ENCODE measurements at regions not wholly inside any gene's neighbourhood (a gene's known extent, or its start where the extent isn't known, plus 50 kb on each side); places are given as distances from the start of the nearest gene placed in this dataset.

GRCh38 chr20:60478533-60478932 lies 520.3 kb downstream of the CDH26 start:
- DNase-seq, result no peak

DNA sequence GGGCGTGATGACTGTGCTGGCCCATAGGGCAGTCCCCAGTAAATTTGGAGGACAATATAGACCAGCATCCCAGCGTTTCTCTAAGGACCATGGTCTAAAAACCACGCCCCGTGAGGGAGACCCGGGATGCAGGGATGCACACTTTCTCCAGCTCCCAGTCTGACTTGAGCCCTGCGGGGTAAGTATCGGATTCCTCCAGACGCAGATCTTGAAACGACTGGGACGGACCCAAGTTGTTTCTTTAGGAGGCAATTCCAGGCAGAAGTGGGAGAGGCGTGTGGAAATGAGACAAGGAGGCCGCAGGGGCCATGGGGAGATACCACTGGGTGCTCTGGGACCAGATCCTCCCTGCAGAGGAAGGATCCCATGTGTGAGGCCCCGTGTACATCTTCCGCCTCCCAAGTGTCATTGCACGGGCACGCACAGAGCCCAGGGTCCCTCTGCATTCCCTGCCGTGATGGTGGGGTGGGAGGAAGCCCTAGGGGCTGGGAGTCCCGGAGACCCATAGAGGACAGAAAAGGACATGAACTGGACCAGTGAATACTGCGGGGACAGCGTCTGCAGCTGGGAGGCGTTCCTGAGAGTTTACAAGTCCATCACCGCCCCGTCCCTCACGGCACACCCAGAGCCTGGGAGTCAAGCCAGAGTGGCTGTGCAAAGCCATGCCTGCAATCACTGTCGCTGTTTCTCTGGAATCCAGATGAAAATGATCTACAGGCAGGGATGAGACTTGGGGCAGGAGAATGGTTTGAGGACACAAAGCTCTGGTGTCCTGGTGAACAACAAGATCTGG lies 522.9 kb downstream of the CDH26 start:
- no peak for DNase-seq

GRCh38 chr20:60481743-60482133 lies 523.5 kb downstream of the CDH26 start:
- DNase-seq, result no peak

DNA sequence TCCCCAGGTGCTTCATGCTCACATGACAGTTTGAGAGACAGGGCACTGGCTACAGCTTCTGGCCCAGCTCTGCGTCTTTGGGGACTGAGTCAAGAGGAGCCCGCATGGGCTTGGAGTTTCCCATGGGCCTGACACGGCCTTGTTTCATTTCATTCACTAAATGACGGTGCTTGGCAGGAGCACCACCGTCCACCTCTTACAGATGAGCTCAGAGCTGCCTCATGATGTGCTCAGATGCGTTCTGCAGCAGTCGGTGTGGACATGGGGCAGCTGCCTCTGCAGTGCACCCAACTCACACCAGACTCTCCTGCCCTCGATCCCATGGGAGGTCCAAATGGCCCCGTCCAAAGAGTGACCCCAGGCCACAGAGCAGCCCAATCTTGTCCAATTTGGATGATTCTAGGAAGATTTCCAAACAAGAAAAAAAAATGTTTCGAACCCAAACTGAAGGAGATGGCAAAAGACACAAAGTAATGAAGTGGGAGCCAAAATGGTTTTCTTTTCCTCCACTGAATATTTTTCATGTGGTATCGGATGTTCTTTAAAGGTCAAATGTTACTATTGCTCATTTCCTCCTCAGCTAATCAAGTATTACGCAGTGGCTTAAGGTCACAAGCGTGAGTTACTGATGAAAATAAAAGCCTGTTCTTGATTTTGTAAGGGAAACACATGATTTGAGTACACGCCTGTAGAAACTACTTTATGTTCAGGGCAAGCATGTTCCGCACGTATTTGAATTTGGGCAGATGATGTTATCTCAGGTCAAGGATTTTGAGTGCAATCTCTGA lies 524.2 kb downstream of the CDH26 start:
- no peak for DNase-seq

DNA sequence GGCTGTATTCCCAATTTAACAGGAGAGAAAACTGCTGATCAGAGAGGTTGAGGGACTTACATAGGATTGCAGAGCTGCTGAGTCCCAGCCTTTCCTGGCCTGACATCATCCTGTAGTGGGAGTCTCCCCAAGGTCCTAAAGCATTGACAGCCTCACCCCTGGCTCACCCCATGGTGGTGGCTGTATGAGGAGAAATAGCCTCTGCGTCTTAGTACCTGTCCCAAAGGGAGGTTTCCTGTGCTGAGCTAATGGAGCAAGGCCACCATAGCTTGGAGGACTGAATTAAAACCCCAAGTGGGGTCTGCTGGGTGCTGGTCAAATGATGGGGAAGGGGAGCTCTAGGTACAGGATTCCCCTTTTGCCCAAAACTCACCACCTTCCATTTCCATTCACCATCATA lies 525.1 kb downstream of the CDH26 start:
- no peak for DNase-seq

DNA sequence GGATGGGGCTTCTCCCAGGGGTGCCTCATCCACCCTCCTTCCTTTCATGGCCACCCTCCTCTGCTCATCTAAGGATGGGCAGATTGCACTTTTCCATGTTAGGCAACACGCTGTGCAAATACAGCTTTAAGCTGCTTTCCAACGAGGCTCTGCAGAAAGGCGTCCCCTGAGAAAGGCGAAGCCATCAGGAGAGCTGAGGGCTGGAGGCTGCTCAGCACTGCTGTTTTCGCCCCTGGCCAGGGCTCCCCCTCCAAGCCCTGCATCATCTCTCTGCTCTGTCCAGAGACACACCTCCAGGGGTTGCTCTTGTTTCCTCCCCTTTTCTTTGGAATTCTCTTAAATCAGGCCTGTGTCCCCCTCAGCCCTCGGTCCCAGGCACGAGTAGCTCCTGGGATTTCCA lies 526.1 kb downstream of the CDH26 start:
- DNase-seq, result no peak

GRCh38 chr20:60485012-60485760 lies 527.0 kb downstream of the CDH26 start:
- no peak for DNase-seq

DNA sequence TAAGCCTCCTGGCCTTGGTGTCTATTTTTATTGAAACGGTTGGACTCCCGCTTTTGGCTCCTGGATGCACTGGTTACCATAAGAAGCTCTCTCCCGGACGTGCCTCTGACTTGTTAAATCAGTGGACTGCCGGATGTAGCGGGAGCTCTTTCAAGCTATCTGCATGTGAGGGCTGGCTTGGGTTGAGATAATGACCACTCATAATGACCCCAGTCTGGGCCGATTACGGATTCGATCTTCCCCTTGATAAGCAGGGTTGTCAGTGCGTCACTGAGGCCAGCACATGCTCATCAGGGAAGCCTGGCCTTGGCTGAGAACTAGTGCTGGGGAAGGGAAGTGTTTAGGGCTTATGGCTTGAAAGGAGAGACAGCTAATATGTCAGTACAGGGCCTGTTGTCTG lies 528.1 kb downstream of the CDH26 start:
- DNase-seq, result no peak

DNA sequence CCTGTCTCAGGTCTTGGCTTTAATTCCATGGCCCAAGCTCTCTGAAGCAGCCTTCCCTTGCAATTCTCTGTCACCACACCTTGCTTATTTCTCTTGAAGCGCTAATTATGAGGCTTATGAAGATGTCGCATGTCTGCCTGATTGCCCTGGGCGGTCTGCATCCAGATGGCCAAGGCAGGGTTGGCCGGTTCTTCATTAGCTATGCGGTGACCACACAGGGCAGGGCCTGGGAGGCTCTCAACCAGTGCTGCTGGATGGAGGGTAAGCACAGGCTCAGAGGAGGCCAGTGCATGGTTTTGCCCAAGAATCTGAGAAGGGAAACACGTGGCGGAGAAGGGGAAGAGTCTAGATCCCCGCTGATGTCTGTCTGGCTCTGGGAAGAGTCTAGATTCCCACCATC lies 528.7 kb downstream of the CDH26 start:
- no peak for DNase-seq

- DNase-seq, result no peak
Observed at GRCh38 chr20:60490217-60491050, 532.2 kb downstream of the CDH26 start.

DNA sequence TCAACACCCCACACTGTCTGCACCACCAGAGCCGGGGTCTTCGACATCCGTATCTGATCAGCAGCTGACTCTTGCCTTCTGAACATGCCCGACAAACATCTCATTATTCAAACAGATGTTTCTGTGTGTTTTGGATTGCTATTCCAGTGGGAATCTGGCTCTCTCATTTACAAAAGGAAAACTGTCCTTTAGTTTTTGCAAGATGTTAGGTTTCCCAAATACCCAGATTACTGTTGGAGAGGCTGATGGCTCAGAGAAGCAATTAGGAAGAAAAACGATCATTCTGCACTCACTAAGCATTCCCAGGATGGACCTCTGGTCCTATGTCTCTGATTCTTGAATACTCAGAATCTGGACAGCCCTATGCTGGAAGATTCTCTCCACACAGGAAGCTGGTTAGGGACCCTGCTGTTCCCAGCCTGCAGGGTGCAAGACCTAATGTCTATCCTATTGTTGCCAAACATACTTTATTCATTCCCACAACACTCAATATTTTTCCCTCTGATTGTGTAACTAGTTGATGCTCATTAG lies 532.9 kb downstream of the CDH26 start:
- DNase-seq, result no peak

DNA sequence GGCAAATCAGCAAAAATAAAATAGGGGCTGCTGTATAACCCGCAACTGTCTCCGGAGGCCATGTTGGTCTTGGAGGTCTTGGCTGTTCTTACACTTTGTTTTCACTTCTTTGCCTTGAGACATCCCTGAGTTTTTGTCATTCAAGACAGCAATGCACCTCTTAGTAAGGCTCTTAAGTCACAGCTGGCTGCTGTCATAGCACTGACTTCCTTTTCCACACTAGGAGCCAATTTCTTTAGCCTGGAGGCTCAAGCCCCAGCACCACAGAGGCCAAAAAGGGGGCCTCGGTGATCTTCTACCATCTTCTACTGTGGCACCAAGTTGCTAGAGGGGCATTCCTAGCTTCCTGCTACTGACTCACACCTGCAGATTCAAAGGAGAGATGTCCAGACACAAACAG lies 536.3 kb downstream of the CDH26 start:
- no peak for DNase-seq

- DNase-seq, result no peak
Observed at GRCh38 chr20:60497298-60498035, 539.2 kb downstream of the CDH26 start.

DNA sequence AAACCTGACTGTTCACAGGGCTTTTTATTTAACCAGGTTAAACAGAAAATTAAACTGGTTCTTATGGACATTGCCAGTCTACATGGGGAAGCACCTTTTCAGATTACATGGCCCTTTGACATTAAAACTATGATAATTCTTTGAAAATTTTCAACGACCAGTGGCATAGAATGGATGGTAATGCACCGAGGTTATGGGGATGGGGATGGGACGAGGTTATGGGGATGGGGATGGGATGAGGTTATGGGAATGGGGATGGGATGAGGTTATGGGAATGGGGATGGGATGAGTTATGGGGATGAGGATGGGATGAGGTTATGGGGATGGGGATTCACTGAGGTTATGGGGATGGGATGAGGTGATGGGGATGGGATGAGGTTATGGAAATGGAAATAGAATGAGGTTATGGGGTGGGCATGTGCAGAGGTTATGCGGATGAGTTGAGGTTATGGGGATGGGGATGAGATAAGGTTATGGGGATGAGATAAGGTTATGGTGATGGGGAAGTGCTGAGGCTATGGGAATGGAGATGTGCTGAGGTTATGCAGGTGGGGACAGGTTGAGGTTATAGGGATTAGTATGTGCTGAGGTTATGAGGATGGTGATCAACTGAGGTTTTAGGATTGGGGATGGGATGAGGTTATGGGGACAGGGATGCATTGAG lies 541.9 kb downstream of the CDH26 start:
- DNase-seq, result no peak

GRCh38 chr20:60501048-60501447 lies 542.8 kb downstream of the CDH26 start:
- no peak for DNase-seq

DNA sequence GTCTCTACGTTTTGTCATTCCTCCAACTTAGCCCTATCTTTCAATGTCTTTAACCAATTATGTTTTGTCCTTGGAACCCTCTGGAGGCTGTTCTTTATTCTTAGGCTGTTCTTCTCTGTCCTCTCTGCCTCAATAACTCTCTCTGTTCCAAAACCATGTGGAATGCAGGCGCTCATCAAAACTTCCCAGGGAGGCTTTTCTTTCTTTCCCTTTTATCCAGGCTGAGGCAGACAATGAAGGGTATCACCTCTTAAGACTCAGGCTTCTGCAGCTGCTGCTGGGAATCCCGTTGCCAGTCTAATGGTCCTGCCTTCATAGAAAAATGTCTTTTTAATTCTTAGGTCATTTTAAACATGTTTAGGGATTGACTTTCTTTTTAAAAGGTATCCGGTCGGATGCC lies 544.7 kb downstream of the CDH26 start:
- no peak for DNase-seq

GRCh38 chr20:60505423-60505822 lies 547.2 kb downstream of the CDH26 start:
- no peak for DNase-seq

GRCh38 chr20:60506061-60506460 lies 547.8 kb downstream of the CDH26 start:
- no peak for DNase-seq

DNA sequence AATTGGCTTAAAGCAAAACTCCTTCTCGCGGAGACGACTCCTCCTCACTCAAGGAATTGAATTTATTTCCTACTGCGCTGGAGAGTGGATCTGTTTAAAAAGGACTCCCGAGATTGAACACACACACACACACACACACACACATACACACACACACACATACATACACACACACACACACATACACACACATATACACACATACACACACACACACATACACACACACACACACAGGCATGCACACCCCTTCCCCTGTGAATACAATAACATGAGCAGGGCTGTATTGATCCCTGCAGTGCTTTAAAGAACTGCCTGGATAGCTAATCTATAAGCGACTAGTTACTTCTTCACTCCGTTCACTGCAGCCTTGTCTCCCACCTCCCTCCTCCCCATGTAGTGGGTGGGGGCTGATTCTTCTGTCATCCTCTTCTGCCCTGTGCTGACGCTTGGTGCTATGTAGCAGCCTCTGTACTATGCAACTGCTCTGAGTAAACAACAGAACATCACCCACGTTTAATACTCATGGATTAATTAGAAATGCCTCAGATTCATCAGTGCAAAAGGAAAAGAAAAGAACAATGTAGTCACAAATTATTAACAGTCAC lies 549.0 kb downstream of the CDH26 start:
- no peak for DNase-seq

GRCh38 chr20:60509407-60509806 lies 551.2 kb downstream of the CDH26 start:
- DNase-seq, result no peak
